GM19452 (cell line): ENCODE measurements at regions not wholly inside any gene's neighbourhood (a gene's known extent, or its start where the extent isn't known, plus 50 kb on each side); places are given as distances from the start of the nearest gene placed in this dataset.

Experiments used
- ATAC-seq: cut with Tn5 transposase; IDR thresholded peaks from one replicate; pipeline ENCODE4 v1.9.1; 2021; ENCODE audit not compliant: unreplicated experiment

DNA sequence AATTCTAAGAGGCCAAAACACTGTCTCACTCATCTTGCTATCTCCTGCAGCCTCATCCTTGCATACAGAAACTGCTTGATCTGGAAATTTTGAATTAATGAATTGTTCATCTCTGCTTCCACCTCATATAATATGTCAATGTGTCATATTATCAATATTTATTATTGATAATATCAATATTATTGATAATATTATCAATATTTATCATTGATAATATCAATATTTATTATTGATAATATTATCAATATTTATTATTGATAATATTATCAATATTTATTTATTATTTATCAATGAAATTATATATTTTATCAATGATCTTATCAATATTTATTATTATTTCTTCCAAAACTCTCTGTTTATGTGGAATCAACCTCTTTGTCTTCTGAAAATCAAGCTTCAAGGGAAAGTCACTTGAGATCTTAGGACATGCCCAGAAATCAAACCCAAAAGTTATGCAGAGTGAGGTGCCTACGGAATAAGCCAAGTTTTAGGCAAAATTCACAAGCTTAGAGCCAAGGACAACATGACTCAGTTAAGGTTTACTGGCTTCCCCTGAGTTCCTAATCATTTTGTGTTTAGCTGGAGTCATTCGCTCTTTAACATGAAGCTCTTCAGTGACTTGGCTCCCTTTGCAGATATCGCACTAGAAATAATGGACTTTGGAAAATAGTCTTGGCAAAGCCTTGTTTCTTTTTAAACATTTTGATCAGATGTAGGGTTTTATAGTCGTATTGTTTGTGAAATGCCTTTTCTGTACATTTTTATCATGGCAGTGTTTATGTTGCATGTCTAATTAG is 297.1 kb upstream of the RARB start:
- ATAC-seq = no peak

DNA sequence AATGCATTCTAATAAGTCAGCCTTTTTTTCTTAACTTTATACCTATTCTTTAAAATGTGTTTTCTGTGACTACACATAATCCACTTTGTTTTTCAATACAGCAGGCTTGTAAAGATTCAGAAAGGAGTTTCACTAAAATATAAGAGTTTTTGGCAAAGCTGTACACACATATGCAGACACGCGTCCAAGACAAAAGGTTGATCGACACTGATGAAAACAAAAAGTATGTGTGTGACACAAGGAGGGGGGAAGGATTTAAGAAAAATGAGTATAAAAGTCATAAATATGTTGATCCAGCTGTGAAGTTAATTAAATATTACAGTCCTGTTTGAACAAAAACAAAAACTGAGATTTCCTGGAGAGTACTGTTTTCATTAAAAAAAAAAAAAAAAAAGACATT is 294.5 kb upstream of the RARB start:
- ATAC-seq = no peak

DNA sequence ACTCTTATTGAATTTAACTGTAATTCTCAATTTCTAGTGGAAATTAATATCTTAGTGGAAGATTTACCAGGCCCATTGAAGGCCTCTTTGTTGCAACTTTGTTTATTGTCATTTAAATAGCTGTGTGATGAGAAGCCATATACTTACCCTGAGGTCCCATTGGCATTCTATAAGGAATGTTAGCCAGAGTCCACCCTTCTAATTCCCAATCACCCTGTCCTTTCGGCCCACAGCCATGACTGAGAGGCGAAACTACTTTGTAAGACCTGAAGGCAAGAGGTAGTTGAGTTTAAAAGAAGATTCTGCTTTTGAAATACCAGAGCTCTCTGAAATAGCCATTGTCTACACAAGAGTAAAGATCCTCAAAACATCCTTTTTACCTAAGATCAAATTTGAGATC is 290.5 kb upstream of the RARB start:
- ATAC-seq = no peak

DNA sequence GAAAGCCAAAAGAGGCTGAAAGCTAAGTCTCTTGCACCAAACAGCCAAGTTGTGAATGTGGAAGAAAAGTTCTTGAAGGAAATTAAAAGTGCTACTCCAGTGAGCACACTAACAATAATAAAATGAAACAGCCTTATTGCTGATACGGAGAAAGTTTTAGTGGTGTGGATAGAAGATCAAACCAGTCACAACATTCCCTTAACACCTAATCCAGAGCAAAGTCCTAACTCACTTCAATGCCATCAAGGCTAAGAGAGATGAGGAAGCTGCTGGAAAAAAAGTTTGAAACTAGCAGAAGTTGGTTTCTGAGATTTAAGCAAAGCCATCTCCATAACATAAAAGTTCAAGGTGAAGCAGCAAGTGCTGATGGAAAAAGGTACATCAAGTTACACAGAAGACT is 288.8 kb upstream of the RARB start:
- no peak for ATAC-seq

DNA sequence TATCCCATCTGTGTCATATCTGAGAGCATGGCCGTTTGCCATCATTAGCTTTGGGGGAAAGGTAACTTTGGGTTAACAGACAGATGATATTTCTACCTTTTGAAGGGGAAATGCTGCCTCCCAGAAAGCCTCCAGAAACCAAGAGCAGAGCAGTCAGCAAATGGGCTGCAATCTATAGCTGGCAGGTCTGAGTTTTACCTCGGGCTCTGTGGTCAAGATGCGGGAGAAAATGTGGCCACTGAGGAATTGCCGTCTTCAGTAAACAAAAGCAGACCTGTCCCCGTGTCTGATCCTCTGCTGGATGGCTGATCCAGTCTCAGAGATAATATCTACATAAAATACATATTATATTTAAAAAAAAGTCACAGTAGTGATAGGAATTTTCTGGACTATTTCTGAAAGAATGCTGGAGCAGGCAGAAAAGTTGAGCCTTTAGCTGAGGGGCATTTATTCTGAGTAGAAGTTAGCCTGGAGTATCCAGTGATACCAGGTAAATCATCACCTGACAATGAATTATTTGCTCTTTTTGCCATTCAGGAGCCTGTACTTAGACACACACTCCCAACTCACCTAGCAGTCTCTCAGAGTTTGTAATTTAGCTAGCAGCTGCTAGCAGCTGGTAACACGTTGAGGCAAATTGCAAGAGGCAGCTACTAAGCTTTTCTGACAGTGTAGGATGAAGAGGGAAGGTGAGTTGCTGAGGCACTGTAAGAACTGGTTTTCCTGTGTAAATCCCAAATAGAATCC is 285.3 kb upstream of the RARB start:
- ATAC-seq = no peak

DNA sequence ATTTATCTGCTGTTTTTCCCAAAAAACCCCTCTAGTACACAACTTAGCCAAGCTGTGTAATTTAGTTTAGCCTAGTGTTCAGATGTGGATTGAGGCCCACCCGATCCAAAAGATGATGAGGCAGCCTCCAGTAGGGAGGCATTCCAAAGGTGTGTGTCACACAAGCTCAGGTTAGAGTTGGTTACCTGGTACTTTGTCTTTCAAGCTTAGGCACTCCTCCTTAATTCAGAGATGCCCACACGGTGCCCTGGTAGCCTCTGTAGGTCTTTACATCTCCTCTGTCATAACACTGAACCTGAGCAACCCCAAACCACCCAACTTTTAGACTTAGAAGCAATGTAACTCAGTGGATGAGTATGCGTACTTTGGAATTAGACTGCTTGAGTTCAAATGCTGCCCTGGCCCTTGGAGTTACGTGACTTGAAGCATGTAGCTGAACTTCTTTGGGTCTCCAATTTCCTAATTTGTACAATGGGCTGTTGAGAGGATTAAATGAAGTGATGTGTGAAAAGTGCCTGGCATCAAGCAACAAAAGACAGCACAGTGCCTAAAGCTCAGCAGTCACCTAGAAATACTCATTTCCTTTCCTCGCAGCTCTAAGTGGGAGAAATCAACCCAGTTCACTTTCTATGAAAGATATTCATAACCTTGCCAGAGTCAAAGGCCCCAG is 284.6 kb upstream of the RARB start:
- no peak for ATAC-seq

DNA sequence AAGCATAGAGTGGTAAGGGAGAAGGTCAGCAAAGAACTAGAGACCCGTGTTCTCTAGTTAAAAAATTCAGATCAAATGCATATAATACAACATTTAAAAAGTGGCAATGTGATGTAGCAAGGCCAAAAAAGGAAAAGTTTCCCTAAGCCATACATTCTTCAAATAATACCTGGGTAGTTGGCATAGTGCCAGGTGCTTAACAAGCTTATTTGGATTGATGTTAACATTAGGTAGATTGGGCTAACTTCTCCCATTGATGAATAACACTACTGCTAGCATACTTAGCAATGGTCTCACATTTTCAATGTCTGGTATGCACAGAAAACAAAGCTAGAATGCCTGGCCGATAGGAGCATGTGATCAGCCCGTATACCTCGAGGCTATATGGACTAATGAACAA is 283.6 kb upstream of the RARB start:
- ATAC-seq = no peak

DNA sequence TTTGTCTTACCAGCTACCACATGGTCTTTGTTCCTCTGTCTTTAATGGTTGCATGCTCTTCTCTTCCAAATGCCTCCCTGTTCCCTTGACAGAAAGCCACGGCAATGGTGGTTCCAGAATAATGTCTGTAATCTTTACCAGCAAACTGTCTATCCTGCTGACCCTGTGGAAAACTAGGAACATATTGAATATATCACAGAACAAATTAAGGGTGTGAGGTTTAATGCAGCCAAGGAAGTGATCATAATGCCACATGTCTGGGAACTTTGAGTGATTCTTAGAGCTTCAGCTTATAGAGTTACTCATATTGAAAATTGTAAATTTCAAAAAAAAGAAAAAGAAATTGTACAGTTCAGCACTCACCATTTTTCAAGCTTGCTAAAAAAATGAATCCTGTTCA is 282.9 kb upstream of the RARB start:
- ATAC-seq = no peak

DNA sequence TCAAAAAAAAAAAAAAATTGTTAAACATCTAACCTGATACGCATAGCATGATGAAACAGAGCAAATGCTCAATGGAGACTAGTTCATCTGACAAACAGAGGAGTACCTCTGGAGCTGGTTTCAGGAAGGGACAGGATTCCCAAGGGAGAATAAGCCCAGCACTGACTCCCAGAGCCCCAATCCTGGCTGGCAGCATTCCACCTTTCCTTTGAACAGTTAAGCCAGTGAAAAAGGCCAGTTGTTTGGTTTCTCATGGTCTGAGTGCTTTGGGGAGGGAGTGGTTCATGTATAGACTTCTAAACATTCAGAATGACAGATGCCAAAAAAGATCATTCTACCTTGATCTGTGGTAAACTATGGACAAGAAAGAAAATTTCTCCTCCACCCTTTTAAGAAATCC is 277.9 kb upstream of the RARB start:
- ATAC-seq = no peak

DNA sequence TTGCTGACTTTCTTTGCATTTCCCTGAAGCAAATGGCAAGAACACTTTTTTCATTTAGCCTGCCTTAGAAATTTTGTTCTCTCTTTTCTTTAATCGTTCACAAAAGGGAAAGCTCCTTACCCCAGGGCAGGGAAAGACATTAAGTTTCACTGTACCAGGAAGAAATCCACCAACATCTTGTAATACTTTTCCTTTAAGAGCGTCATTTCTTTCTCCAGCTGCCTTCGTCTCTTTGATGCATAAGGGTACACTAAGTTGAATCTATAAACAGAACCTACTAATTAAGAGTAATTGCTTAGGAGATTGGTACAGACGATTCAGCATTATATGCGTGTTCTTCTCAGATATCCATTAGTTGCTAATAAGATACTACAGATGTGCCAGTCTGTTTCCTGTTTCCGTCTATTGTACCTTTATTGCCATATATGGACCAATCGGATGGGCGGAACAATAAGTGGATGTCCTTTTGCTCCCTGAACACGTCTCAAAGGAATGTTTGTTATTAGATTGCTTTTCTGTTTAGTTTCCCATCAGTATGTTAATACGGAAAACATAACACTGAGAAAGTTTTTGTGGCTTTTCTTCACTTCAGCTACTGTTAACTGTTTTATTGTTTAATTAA is 276.7 kb upstream of the RARB start:
- ATAC-seq = no peak

DNA sequence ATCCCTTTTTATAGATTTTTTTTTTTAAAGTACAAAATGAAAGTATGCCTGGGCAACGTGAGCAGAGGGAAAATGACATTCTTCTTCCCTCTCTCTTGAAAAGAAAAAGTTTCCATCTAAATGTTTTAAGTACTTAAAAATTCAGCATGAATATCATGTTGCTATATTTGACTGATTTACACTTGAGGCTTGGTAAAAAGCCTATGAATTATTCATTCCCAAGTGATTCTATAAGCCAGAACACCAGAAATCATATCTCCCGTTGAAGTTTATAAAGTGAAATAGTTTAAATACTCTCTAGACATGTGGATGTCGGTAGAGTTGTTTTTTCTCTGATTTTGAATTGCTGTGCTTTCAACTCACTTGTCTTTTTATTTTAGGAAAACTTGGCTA is 276.2 kb upstream of the RARB start:
- ATAC-seq = no peak

DNA sequence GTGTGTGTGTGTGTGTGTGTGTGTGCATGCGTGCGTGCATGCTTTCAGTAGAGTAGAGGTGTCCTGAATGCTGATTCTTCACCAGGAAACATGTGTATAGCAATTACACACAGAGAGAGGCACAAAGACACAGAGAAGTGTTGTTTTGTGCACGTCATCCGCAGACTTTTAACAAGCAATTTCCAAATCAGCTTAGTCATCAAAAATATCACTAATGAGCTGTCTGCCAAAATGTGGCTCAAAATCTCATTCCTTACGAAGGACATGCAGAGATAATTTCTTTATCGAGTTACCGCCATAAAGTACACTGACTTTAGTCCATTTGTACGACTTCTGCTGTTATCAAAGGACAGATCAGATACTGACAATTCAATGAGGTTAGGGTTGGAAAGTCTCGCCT is 274.9 kb upstream of the RARB start:
- ATAC-seq = no peak

DNA sequence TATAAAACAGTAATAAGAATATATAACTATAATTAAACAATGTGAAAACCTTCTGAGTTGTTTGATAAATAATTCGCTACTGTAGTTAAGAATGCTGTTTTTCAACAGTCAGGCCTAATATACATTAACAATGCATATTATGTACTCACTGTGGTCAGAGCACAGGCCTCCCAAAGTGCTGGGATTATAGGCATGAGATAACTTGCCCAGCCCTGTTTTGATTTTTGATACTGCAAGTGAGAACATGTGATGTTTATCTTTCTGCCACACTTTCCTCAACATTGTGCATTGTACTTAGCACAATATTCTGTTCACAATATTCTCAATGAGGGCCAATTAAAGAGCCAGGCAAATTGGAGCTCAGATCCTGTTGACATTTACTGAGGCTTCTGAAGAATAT is 274.5 kb upstream of the RARB start:
- no peak for ATAC-seq

DNA sequence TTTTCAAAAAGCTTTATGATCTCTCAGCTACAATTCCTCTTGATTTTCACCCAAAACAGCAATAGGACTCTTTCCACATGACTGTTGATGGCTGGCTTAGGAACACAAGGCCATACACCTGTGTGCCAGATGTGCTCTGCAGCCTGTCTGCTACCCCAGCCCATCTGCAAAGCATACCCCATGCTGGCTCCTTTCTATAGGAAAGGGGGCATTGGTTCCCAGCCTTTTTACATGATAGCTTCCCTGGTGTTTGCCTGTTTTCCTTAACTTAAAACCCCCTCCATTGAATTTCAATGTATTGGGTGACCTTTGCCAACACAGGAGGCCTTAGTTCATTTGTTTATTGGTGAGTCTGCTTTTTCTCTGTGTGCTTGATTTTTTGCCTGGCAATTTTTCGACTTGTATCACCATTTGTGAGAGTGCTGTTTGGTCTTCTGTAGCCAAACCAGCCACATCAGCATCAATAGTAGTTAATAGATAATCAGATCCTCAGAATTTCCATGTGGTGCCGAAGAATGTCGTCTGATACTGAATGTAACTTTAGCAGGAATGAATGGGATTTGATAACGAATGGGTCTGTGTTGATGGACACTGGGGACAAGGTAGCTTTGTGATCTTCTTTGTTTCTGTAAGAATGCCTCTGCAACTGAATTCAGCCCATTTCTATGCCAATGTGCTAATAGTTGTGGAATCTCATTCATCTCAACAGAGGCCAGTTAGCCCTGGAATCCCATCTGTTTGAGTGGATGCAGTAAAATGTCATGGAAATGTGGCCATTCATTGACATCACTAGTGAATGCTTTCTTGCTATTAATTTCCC is 272.2 kb upstream of the RARB start:
- no peak for ATAC-seq

DNA sequence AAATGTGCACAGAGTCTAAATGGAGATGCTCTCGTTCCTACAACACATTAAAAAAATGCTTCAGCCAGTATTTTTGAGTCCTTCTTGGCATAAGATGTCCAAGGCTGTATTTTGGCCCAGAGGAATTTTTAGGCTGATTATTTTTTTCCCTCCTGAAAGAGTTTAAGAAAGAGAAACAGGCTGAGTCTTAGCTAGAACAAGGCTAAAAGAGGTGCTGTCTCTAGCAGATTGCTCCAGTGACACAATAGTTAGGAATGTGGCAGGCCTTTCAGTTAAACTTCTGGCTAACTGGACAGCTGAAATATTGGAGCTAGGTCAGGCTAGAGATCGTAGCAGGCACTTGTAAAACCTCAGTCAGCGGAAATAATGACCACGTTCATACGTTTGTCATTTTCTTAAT is 271.4 kb upstream of the RARB start:
- no peak for ATAC-seq

DNA sequence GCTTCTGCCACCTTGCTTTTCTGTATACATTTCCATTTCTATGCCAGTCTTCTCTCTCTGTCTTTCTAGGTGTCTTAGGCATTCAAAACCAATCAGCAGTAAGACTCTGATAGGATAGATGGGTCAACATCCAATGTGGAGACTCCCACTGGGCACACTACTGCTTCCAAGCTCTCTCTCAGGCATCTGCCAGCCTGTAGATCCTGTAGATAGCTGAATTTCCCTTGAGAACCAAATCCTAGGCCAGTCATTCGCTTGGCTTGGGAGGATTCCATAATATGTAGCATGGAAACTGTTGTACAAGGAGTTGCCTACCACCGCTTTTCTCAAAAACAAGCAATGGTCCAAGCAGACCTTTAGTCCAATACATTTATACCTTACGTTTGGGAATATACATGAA is 262.8 kb upstream of the RARB start:
- no peak for ATAC-seq

DNA sequence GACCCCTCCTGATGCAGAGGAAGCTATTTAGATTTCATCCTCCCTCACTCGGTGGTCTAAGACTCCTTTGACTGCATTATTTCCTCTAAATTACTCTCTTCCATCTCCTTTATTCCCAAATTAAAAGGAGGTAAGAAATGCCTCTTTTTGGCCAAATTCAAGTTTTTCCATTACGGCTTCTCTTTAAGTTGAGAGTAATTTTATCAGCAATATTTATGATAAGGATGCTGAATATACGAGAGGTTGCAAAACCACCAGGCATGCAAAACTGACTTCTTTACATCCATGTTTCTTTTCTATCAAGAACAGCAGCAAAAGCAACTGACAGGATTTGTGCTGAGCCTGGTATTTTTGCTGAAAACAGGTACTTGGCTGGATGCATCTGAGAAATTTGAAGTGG is 262.0 kb upstream of the RARB start:
- no peak for ATAC-seq

DNA sequence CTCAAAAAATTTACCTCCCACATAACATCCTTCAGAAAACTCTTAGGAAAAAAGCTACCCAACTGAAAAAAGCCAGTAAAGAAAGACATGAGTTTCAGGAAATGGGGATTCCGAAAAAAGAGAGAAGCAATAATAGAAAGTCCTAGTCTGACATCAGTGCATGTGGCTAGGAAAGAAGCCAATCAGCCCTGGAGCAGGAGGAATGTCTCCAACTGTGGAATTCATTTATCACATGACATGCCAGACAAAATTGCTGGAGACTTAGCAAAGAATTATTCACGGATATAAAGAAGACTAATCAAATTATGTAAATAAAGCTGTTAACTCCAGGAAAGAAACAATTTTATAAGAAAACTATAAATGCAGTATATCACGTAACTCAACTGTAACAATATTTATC is 258.9 kb upstream of the RARB start:
- no peak for ATAC-seq

DNA sequence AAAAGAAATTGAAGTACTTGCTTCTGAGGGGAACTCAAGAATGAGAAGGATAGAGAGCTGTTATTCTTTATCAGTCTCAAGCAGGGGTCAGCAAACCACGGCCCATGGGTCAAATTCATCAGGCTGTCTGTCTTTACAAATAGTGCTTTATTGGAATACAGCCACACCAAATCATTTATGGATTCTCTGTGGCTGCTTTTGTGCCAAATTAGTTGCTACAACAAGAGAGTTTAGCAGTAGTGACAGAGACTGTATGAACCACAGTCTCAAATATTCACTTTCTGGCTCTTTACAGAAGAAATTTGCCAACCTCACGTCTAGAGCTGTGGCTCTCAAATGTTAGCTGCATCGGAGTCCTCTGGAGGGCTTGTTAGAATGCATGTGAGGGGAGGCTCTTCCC is 258.0 kb upstream of the RARB start:
- ATAC-seq = no peak

DNA sequence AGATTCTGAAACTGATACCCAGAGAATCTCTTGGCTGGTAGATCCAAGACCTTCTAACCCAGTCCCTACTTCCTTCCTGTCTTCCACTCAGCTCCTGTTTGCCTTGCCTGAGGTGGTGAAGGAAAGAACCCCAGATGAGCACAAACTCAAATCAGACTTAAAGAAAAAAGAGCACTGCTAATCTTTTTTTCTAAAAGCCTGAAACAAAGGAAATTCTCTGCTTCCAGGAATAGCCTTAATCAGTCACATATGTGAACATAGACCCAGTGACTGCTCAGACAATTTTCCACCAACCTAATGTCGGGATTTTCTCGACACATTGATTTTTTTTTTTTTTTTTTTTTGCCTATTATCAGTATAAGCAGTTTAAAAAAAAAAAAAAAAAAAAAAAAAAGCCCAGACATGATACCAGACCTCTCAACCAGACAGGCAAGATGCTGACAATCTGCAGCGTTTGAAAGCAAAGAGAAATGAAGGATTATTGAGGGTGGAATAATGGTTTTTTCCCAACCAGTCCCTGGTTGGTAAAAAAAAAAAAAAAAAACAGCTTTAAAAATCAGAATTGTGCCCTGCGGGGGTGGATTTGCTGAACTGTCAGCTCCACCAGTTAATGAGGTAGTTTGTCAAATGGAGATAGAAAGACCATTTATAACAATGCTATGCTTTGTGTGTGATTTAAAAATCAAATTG is 256.8 kb upstream of the RARB start:
- no peak for ATAC-seq
